DMS 273 (cell line): ENCODE measurements at regions not wholly inside any gene's neighbourhood (a gene's known extent, or its start where the extent isn't known, plus 50 kb on each side); places are given as distances from the start of the nearest gene placed in this dataset.

Source experiments
- DNase-seq: peaks from one replicate; lab custom pipeline; 2025; ENCODE audit not compliant: unreplicated experiment; lab: John Stamatoyannopoulos, UW

- no peak for DNase-seq
These were observed 52.7 kb upstream of the NEURL1B start for GRCh38 chr5:172588380-172588779.

- no peak for DNase-seq
These were observed 54.0 kb upstream of the NEURL1B start for GRCh38 chr5:172587061-172587405.

- no peak for DNase-seq
These were observed 54.7 kb upstream of the NEURL1B start for GRCh38 chr5:172586125-172587060.

GRCh38 chr5:172585114-172585513 lies 55.9 kb upstream of the NEURL1B start:
- DNase-seq, result no peak

GRCh38 chr5:172584638-172585037 lies 56.4 kb upstream of the NEURL1B start:
- DNase-seq, result no peak

- DNase-seq, result no peak
These were observed 57.0 kb upstream of the NEURL1B start for GRCh38 chr5:172583931-172584511.

- no peak for DNase-seq
These were observed 58.1 kb upstream of the NEURL1B start for GRCh38 chr5:172582940-172583339.

- DNase-seq, result no peak
These were observed 59.7 kb upstream of the NEURL1B start for GRCh38 chr5:172581315-172581714.

- no peak for DNase-seq
These were observed 61.6 kb upstream of the NEURL1B start for GRCh38 chr5:172579403-172579990.

- no peak for DNase-seq
These were observed 63.7 kb upstream of the NEURL1B start for GRCh38 chr5:172577267-172577909.

GRCh38 chr5:172575816-172576545 lies 65.1 kb upstream of the NEURL1B start:
- no peak for DNase-seq

GRCh38 chr5:172575416-172575815 lies 65.6 kb upstream of the NEURL1B start:
- DNase-seq, result no peak

- peak; percentile 18 for DNase-seq
These were observed 66.2 kb upstream of the NEURL1B start for GRCh38 chr5:172574871-172575223.

GRCh38 chr5:172573986-172574870 lies 66.8 kb upstream of the NEURL1B start:
- DNase-seq, result no peak

- DNase-seq, result no peak
These were observed 67.8 kb upstream of the NEURL1B start for GRCh38 chr5:172573120-172573882.

- no peak for DNase-seq
These were observed 68.6 kb upstream of the NEURL1B start for GRCh38 chr5:172572440-172572839.

GRCh38 chr5:172571892-172572291 lies 69.2 kb upstream of the NEURL1B start:
- DNase-seq, result no peak

- no peak for DNase-seq
These were observed 69.7 kb upstream of the NEURL1B start for GRCh38 chr5:172571413-172571812.

- DNase-seq, result no peak
These were observed 70.3 kb upstream of the NEURL1B start for GRCh38 chr5:172570594-172571334.
